Common myeloid progenitor, CD34-positive (primary cell): ENCODE measurements at regions not wholly inside any gene's neighbourhood (a gene's known extent, or its start where the extent isn't known, plus 50 kb on each side); places are given as distances from the start of the nearest gene placed in this dataset.
A peak's percentile ranks its signal among the peaks of the same experiment; 100 is the strongest.

Source experiments
- CTCF ChIA-PET: fragments of 350-600 bp; sonication (Branson Sonifier 250); formaldehyde crosslinking; loops from one replicate; lab custom pipeline; 2021; ENCODE audit warnings: antibody characterized with exemption; lab: Charles Lee
- POLR2A ChIA-PET: fragments of 350-600 bp; sonication (Branson Sonifier 250); formaldehyde crosslinking; loops from one replicate; lab custom pipeline; 2021; ENCODE audit warnings: antibody characterized with exemption; lab: Charles Lee
- DNase-seq, 3 donors: peaks; one replicate each; pipeline versions ENCODE4 v3.0.0 to v3.0.0-alpha.2; 2013
- H3K27ac ChIP-seq, 2 experiments: 1 replicate in 1 of 2; 2 replicates in 1 of 2; pipeline ENCODE4 v1.7.0; 2013; ENCODE audit warnings: inconsistent platforms in 2 of 2, low read length in 2 of 2, mild to moderate bottlenecking in 2 of 2, low read depth in 1 of 2, moderate library complexity in 1 of 2; ENCODE audit not compliant: severe bottlenecking in 2 of 2, insufficient read depth in 1 of 2, poor library complexity in 1 of 2
- H3K27me3 ChIP-seq, 5 experiments: replicated peaks in 2 of 5; 1 replicate in 3 of 5; 2 replicates in 2 of 5; pipeline versions ENCODE4 v1.6.1 to v1.7.0; 2013; ENCODE audit warnings: low read length in 4 of 5, mild to moderate bottlenecking in 2 of 5, moderate library complexity in 2 of 5, inconsistent platforms in 1 of 5; ENCODE audit not compliant: insufficient read depth in 5 of 5, control insufficient read depth in 4 of 5
- H3K36me3 ChIP-seq, 4 experiments: 1 replicate in 2 of 4; 2 replicates in 2 of 4; pipeline versions ENCODE4 v1.6.1 to v1.7.0; 2013; ENCODE audit warnings: low read length in 3 of 4, control low read depth in 1 of 4, mild to moderate bottlenecking in 1 of 4; ENCODE audit not compliant: control insufficient read depth in 4 of 4, insufficient read depth in 4 of 4
- H3K4me1 ChIP-seq, 4 experiments: 1 replicate in 3 of 4; 2 replicates in 1 of 4; pipeline versions ENCODE4 v1.6.1 to v1.7.1; 2013; ENCODE audit warnings: low read length in 3 of 4, mild to moderate bottlenecking in 3 of 4, control low read depth in 1 of 4, inconsistent platforms in 1 of 4, moderate library complexity in 1 of 4; ENCODE audit not compliant: control insufficient read depth in 4 of 4, insufficient read depth in 4 of 4; ENCODE audit errors: control extremely low read depth in 1 of 4
- H3K4me3 ChIP-seq, 7 experiments: 1 replicate in 4 of 7; 2 replicates in 3 of 7; pipeline versions ENCODE4 v1.5.1 to v1.7.0; 2013; ENCODE audit warnings: mild to moderate bottlenecking in 7 of 7, low read length in 6 of 7, moderate library complexity in 6 of 7, inconsistent platforms in 2 of 7, low read depth in 2 of 7, control low read depth in 1 of 7; ENCODE audit not compliant: insufficient read depth in 4 of 7, control insufficient read depth in 1 of 7; ENCODE audit errors: extremely low read depth in 1 of 7
- H3K9me3 ChIP-seq, 5 experiments: 1 replicate in 4 of 5; 2 replicates in 1 of 5; pipeline versions ENCODE4 v1.6.1 to v1.7.1; 2013; ENCODE audit warnings: low read length in 4 of 5, mild to moderate bottlenecking in 2 of 5, inconsistent platforms in 1 of 5, low read depth in 1 of 5, moderate library complexity in 1 of 5; ENCODE audit not compliant: control insufficient read depth in 4 of 5, insufficient read depth in 2 of 5; ENCODE audit errors: control extremely low read depth in 1 of 5
- WGBS: methylation state at CpG from one replicate; pipeline ENCODE4 v1.1.5; 2013; ENCODE audit not compliant: insufficient coverage; 5-methylcytosine and 5-hydroxymethylcytosine counted together

- no peak overlapping the region for H3K4me3 ChIP-seq
- ChIA-PET CTCF (interaction anchor here (1.0 to 1.1 kb wide), 2 partner anchors 54 to 64 kb away, joined by 4 read pairs; no protein-coding TSS in a partner anchor), POLR2A (no interaction called here)
- DNase-seq: no peak
- WGBS: 83% methylated on average over 2 of the region's 3 CpGs
- no peaks in the 10 kb centered on the region for H3K9me3 ChIP-seq
- H3K27me3 ChIP-seq: no peaks in the 10 kb centered on the region
- H3K4me1 ChIP-seq: peaks cover 0 to 51% (median 12%) of the 10 kb centered on the region in 4 experiments
- no peak overlapping the region for H3K27ac ChIP-seq
- no peaks in the 10 kb centered on the region for H3K36me3 ChIP-seq
These were observed 114.8 kb upstream of the LIMCH1 start for GRCh38 chr4:41423117-41423516.

- Histone ChIP-seq H3K27ac (no peak overlapping the region), H3K4me1 (peaks cover 0 to 56% (median 12%) of the 10 kb centered on the region in 4 experiments), H3K27me3 (no peaks in the 10 kb centered on the region), H3K9me3 (no peaks in the 10 kb centered on the region), H3K4me3 (no peak overlapping the region), H3K36me3 (no peaks in the 10 kb centered on the region)
- no peak for DNase-seq
- ChIA-PET POLR2A (no interaction called here), CTCF (interaction anchor here (1.0 kb wide), 1 partner anchor 18 kb away, joined by 3 read pairs; no protein-coding TSS in a partner anchor)
These were observed 113.4 kb upstream of the LIMCH1 start for GRCh38 chr4:41424522-41424921.

GRCh38 chr4:41425650-41426049, 112.3 kb upstream of the LIMCH1 start:
- POLR2A ChIA-PET: no interaction called here
- WGBS: no CpG with 5 or more reads among the region's 1 CpG

GRCh38 chr4:41426539-41426938, 111.4 kb upstream of the LIMCH1 start:
- Histone ChIP-seq H3K36me3 (no peaks in the 10 kb centered on the region), H3K27me3 (no peaks in the 10 kb centered on the region), H3K9me3 (no peaks in the 10 kb centered on the region), H3K4me3 (no peak overlapping the region), H3K4me1 (peaks cover 0 to 56% (median 12%) of the 10 kb centered on the region in 4 experiments), H3K27ac (no peak overlapping the region)
- WGBS: 20% methylated on average over 1 of the region's 3 CpGs
- ChIA-PET CTCF (no interaction called here), POLR2A (no interaction called here)
- no peak for DNase-seq

More at GRCh38 chr4:41425650-41426049, 112.3 kb upstream of the LIMCH1 start:
- DNase-seq: no peak
- CTCF ChIA-PET: no interaction called here
- Histone ChIP-seq H3K27ac (no peak overlapping the region), H3K9me3 (no peaks in the 10 kb centered on the region), H3K27me3 (no peaks in the 10 kb centered on the region), H3K4me1 (peaks cover 0 to 56% (median 12%) of the 10 kb centered on the region in 4 experiments), H3K4me3 (no peak overlapping the region), H3K36me3 (no peaks in the 10 kb centered on the region)

DNA sequence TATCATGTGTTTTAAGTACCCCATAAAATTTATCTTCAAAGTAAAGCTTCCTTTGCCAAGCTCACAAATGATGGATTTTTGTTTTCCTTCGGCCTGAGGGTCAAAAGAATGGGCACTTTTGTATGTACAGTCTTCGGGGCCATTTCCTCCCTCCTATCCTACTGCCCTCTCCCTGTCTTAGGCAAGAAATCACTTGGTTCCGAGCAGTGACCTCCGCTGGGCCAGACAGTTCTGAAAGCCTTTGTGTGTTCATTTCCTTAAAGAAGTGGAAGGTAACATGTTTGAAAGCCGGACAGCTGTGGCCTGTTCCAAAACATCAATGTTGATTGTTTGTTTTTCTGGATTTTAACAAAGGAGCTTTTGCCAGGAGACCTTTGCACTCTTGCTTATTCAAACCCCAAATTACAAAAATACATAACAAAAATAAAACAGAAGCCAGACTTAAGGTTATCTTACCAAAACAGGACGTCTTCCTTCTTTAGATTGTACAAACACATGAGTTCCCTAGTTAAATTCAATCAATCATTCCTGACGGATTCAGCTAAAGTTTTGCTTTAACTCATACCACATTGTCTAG, 110.6 kb upstream of the LIMCH1 start:
- Histone ChIP-seq H3K27me3 (no peaks in the 10 kb centered on the region), H3K36me3 (no peaks in the 10 kb centered on the region), H3K9me3 (no peaks in the 10 kb centered on the region), H3K4me1 (peaks cover 0 to 53% (median 10%) of the 10 kb centered on the region in 4 experiments), H3K27ac (no peak overlapping the region), H3K4me3 (no peak overlapping the region)
- POLR2A ChIA-PET: no interaction called here
- peak in 2 of 3 donors; percentile 47 to 70 for DNase-seq
- CTCF ChIA-PET: interaction anchor here (1.0 to 1.8 kb wide), 2 partner anchors 11 to 68 kb away, joined by 5 to 7 read pairs; no protein-coding TSS in a partner anchor
- WGBS: 59% methylated on average over 3 of the region's 7 CpGs

- CTCF ChIA-PET: interaction anchor here (1.0 to 1.8 kb wide), 2 partner anchors 11 to 69 kb away, joined by 5 to 7 read pairs; no protein-coding TSS in a partner anchor
- Histone ChIP-seq H3K27ac (no peak overlapping the region), H3K36me3 (no peaks in the 10 kb centered on the region), H3K4me1 (peaks cover 0 to 49% (median 4%) of the 10 kb centered on the region in 4 experiments), H3K4me3 (no peak overlapping the region), H3K9me3 (no peaks in the 10 kb centered on the region), H3K27me3 (no peaks in the 10 kb centered on the region)
- no peak for DNase-seq
- WGBS: no CpG with 5 or more reads among the region's 3 CpGs
- POLR2A ChIA-PET: no interaction called here
These were observed 109.9 kb upstream of the LIMCH1 start for GRCh38 chr4:41427931-41428600.
